ENCODE measurements at regions not wholly inside any gene's neighbourhood (a gene's known extent, or its start where the extent isn't known, plus 50 kb on each side); places are given as distances from the start of the nearest gene placed in this dataset.

- no peak for TF ChIP-seq ZNF529 (tag by site-specific recombination; IDR thresholded peaks at IDR 0.05; ENCODE audit: insufficient replicate concordance)
- TF ChIP-seq GLIS2 (tag by site-specific recombination; IDR thresholded peaks at IDR 0.05), result peak; percentile 19; the same call in 1 of the 2 replicates
- TF ChIP-seq ZNF600 (tag by site-specific recombination; IDR thresholded peaks at IDR 0.05), result no peak
- no peak for TF ChIP-seq ZNF391 (tag by site-specific recombination; IDR thresholded peaks at IDR 0.05; ENCODE audit: borderline replicate concordance, low read depth)
- no peak for TF ChIP-seq ZBTB8A (tag by site-specific recombination; IDR thresholded peaks at IDR 0.05)
- TF ChIP-seq ZNF664 (tag by site-specific recombination; IDR thresholded peaks at IDR 0.05), result peak; percentile 91
- TF ChIP-seq ZNF174 (tag by site-specific recombination; IDR thresholded peaks at IDR 0.05), result no peak
- no peak for TF ChIP-seq ZNF23 (tag by site-specific recombination; IDR thresholded peaks at IDR 0.05; ENCODE audit: borderline replicate concordance)
- no peak overlapping the region for H3K4me3 ChIP-seq (ENCODE audit: low read depth, low read length)
- H3K9me3 ChIP-seq (ENCODE audit: control insufficient read depth, insufficient read depth, low read depth, low read length), result no peaks in the 10 kb centered on the region
- no peaks in the 10 kb centered on the region for H3K36me3 ChIP-seq (ENCODE audit: control insufficient read depth in 2 of 2, insufficient read depth in 1 of 2, low read length in 2 of 2)
- CTCF ChIA-PET, result interaction anchor here (0.5 to 1.3 kb wide), 4 partner anchors 59 to 254 kb away, joined by 3 read pairs; no protein-coding TSS in a partner anchor
- no peak overlapping the region for H3K27ac ChIP-seq (ENCODE audit: extremely low read depth, low read depth, low read length)
- H3K4me1 ChIP-seq (ENCODE audit: control insufficient read depth, insufficient read depth, low read length), result no peaks in the 10 kb centered on the region
- POLR2A ChIA-PET, result interaction anchor here (0.5 kb wide), 1 partner anchor 922 kb away, joined by 3 read pairs; no protein-coding TSS in a partner anchor
These were observed 151.6 kb upstream of the UNC5B start for GRCh38 chr10:71060476-71061426.

- ChIA-PET CTCF (interaction anchor here (0.6 to 1.3 kb wide), 3 partner anchors 60 to 158 kb away, joined by 3 read pairs; no protein-coding TSS in a partner anchor), POLR2A (no interaction called here)
- TF ChIP-seq ZNF660 (tag by site-specific recombination; IDR thresholded peaks at IDR 0.05), result no peak
- TF ChIP-seq KLF16 (tag by site-specific recombination; IDR thresholded peaks at IDR 0.05), result no peak
- TF ChIP-seq ZNF18 (tag by site-specific recombination; IDR thresholded peaks at IDR 0.05), result no peak
- TF ChIP-seq ZNF677 (tag by site-specific recombination; IDR thresholded peaks at IDR 0.05), result no peak
- TF ChIP-seq SP7 (tag by site-specific recombination; IDR thresholded peaks at IDR 0.05), result no peak
- no peak for TF ChIP-seq ZNF140 (tag by site-specific recombination; IDR thresholded peaks at IDR 0.05)
- TF ChIP-seq ZNF549 (tag by site-specific recombination; IDR thresholded peaks at IDR 0.05), result no peak
- no peak for TF ChIP-seq ZNF791 (tag by site-specific recombination; IDR thresholded peaks at IDR 0.05)
- no peak for TF ChIP-seq ZNF600 (tag by site-specific recombination; IDR thresholded peaks at IDR 0.05)
- TF ChIP-seq KLF17 (tag by site-specific recombination; IDR thresholded peaks at IDR 0.05), result no peak
- TF ChIP-seq ZNF416 (tag by site-specific recombination; IDR thresholded peaks at IDR 0.05), result no peak
- H3K36me3 ChIP-seq (ENCODE audit: control insufficient read depth in 2 of 2, insufficient read depth in 1 of 2, low read length in 2 of 2), result no peaks in the 10 kb centered on the region
- no peaks in the 10 kb centered on the region for H3K9me3 ChIP-seq (ENCODE audit: control insufficient read depth, insufficient read depth, low read depth, low read length)
- no peak overlapping the region for H3K4me3 ChIP-seq (ENCODE audit: low read depth, low read length)
- H3K4me1 ChIP-seq (ENCODE audit: control insufficient read depth, insufficient read depth, low read length), result no peaks in the 10 kb centered on the region
- H3K27ac ChIP-seq (ENCODE audit: extremely low read depth, low read depth, low read length), result no peak overlapping the region
These were observed 150.9 kb upstream of the UNC5B start for GRCh38 chr10:71061472-71061871.

GRCh38 chr10:71062156-71062555, 150.2 kb upstream of the UNC5B start:
- no peaks in the 10 kb centered on the region for H3K9me3 ChIP-seq (ENCODE audit: control insufficient read depth, insufficient read depth, low read depth, low read length)
- no peak overlapping the region for H3K4me3 ChIP-seq (ENCODE audit: low read depth, low read length)
- H3K4me1 ChIP-seq (ENCODE audit: control insufficient read depth, insufficient read depth, low read length), result no peaks in the 10 kb centered on the region; the same call in 1 of the 2 replicates
- no peaks in the 10 kb centered on the region for H3K36me3 ChIP-seq (ENCODE audit: control insufficient read depth in 2 of 2, insufficient read depth in 1 of 2, low read length in 2 of 2)
- ChIA-PET POLR2A (no interaction called here), CTCF (interaction anchor here (0.5 kb wide), 1 partner anchor 147 kb away, joined by 3 read pairs; no protein-coding TSS in a partner anchor)
- H3K27ac ChIP-seq (ENCODE audit: extremely low read depth, low read depth, low read length), result no peak overlapping the region
- TF ChIP-seq ZNF121 (tag by site-specific recombination; IDR thresholded peaks at IDR 0.05) (no peak), ZNF623 (tag by site-specific recombination; IDR thresholded peaks at IDR 0.05) (no peak), WT1 (tag by site-specific recombination; IDR thresholded peaks at IDR 0.05) (no peak), HOXC10 (CRISPR knock-in tag; IDR thresholded peaks at IDR 0.05) (no peak), ZNF140 (tag by site-specific recombination; IDR thresholded peaks at IDR 0.05) (no peak), ZNF184 (tag by site-specific recombination; IDR thresholded peaks at IDR 0.05) (no peak), ZNF660 (tag by site-specific recombination; IDR thresholded peaks at IDR 0.05) (no peak), TCF7L2 (IDR thresholded peaks at IDR 0.05; ENCODE audit: borderline replicate concordance, low read depth, low read length) (no peak), ZNF280C (tag by site-specific recombination; IDR thresholded peaks at IDR 0.05) (no peak), ZNF146 (tag by site-specific recombination; IDR thresholded peaks at IDR 0.05) (no peak)

Measured in HEK293 (cell line).